NCI-H2196 (cell line): ENCODE measurements at regions not wholly inside any gene's neighbourhood (a gene's known extent, or its start where the extent isn't known, plus 50 kb on each side); places are given as distances from the start of the nearest gene placed in this dataset.

Source experiments
- DNase-seq: peaks from one replicate; lab custom pipeline; 2025; ENCODE audit not compliant: unreplicated experiment; lab: John Stamatoyannopoulos, UW

GRCh38 chr10:3723766-3724165 lies 61.2 kb downstream of the KLF6 start:
- DNase-seq: no peak

- DNase-seq: no peak
Measured at GRCh38 chr10:3720228-3721019, 64.6 kb downstream of the KLF6 start.

DNA sequence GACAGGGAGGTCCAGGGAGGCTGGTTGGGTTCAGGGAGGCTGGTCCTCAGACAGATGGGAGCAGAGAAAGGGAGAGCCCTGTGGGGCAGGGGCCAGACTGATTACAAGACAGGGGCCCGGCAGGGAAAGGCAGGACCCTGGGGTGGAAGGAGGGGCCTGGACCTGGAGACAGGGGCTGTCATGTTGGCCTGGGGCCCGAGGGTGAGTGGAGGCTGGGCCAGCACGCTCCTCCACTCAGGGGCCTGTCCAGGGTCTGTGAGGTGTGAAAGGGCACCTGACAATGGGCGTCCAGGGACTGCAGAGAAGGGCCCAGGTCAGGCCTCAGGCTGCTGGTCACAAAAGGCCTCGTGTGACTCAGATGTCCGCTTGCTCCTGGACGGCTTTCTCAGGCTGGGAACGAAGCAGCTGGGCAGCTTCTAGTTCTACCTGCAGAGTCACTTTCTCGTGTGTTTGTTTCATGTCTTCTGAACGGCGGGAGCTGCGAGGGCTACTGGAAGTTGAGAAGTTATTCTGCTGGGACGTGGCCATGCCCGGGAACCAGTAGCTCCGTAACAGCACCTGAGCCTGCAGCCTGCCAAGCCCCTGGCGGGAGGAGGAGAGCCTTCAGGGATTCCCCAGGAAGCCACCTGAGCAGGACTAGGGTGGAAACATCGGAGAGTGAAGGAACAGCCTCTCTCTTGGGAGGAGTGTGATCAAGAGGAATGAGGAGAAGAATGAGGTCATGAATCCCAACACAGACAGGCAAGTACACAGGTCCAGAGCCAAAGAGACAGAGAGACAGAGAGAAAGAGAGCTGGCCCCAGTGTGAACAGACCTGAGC lies 65.8 kb downstream of the KLF6 start:
- no peak for DNase-seq

- no peak for DNase-seq
Measured at GRCh38 chr10:3716093-3716492, 68.9 kb downstream of the KLF6 start.

GRCh38 chr10:3714967-3715366 lies 70.0 kb downstream of the KLF6 start:
- DNase-seq: no peak

DNA sequence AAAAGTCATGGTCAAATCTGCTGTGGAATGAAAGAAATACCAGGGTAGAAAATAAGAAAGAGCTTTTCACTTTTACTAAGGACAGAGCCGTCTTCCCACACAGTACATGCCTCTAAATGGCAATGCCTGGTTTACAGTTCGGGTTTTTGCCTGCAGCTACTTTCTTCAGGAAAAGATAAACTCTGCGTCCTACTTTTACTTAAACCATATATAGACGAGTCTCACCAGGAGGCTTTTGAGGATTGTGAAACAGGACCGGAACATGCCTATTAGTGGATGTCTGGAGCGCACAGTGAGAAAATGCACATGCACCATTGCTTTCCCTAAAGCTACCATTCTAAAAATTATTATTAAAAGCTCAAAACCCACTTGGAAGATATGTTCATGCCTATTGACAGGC lies 70.5 kb downstream of the KLF6 start:
- DNase-seq: no peak

GRCh38 chr10:3712707-3713106 lies 72.3 kb downstream of the KLF6 start:
- DNase-seq: no peak

DNA sequence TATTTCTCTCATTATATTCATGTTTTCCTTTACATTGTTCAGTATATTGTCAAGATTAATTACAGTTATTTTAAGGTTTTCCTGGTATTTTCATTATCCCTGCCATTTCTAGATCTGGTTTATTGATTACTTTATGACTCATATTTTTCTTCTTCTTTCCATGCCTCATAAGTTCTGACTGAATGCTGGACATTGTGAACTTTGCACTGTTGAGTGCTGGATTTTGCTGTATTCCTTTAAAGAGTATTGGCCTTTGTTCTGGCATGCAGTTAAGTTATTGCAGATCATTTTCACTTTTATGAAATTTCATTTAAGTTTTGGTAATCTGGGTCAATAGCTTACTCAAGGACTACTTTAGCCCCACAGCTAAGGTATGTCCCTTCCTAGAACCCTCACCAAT lies 73.1 kb downstream of the KLF6 start:
- no peak for DNase-seq

DNA sequence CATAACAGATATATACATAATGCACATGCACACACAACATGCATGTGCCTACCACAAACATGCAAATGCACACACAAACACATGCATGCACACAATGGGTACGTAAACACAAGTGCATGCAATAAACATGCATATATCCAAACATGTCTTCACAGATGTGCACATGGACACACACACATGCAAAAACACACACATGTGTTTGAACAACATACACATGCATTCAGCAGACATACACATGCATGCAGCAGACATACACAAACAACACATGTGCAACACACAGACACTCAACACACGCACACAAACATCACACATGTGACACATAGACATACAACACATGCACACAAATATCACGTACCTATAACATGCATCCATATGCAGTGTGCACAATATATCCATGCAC lies 74.2 kb downstream of the KLF6 start:
- DNase-seq: no peak

DNA sequence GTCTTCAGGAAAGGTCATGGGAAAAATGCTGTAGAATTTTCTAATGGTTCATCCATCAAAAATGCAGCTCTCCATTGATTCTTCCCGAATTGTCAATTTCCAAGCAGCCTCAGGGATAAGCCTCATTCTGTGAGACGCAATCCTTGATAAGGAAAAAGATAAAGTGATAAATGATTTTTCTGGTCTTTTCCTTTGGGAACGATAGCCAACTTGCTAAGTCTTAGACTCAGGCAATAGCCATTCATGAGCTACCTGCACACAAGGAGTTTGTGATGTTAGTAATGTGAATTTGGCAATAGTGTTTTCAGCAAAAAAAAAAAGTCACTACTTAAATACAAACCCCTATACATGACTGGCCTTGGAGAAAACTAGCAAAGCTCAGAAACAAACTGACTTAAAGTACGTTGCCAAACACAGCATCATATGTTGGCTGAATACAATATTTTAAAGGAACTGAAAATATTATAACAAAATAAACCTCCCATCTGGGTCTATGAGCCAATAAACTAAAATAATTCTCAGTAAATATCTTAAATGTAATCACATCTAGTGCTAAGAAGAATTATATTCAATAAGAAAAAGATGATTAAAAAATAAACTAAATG lies 75.5 kb downstream of the KLF6 start:
- no peak for DNase-seq

GRCh38 chr10:3708852-3709251 lies 76.2 kb downstream of the KLF6 start:
- no peak for DNase-seq

DNA sequence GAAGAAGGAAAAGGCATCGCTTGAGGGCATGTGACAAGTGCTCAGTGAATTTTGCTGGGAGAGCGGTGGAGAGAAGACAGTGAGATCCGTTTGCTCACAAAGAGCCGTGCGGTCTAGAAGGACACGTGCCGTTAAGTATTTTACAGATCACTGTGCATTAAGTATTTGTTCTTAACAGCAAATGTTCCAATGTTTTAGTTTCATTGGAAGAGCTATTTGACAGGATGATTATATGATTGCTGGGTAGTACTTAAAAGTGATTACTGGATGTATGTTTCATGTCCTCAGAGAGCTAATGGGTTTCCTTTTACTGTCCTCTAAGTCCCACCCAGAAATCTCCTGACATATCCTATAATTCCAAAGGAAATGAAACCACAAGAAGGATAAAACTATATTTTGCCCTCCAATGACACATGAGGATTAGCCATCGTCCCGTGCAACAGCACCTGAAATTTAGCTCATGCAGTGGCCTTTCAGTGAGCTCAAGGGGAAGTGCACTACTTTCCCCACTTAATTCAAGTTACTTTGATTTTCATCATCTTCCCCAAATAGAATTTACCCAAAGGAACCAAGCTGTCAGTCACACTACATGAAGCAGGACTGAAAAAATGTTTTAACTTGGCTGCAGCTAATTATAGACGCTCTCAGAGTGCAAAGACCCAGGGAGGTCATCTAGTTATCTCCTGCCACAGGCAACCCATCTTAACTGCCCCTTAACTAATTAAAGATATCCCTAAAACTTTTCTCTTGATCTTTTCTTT lies 80.3 kb downstream of the KLF6 start:
- DNase-seq: no peak

- DNase-seq: no peak
Measured at GRCh38 chr10:3702569-3702968, 82.4 kb downstream of the KLF6 start.

DNA sequence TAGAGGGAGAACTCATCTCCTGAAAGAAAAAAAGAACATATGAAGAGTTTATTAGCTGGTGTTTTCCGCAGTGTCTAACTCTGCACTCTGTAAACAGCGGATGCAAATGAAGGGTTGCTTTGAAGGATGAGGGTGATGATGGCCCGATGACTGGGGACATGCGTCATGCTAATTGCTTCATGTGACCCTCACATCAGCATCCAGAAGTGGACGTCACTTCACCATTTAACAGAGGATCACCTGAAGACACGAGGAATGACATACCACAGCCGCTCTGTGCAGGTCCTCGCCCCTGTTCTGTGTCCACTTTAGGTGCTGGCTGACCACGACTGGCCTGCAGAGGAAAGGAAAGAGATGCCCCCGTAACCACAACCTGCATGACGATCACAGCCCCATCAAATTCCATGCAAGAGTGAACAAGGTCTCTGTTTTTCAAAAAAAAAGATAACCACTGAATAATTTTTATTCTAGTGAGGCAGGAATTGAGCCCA lies 82.9 kb downstream of the KLF6 start:
- no peak for DNase-seq

DNA sequence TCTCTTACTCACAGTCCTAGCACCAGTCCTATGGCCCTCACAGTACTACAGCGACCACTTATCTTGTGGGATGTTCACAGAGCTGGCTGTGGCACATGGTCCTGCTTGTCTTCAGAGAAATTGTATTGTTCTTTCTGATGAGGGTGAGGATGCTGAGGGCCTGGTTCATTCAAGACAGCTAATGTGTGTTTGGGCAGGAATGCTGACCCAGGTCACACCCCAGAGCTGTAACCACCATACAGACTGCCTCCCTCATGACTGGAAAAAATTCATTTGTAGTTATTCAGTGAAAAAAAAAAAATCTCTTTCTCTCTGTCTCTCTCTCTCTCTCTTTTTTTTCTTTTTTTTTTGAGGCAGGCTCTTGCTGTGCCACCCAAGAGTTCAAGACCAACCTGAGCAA lies 83.5 kb downstream of the KLF6 start:
- DNase-seq: no peak

- DNase-seq: no peak
Measured at GRCh38 chr10:3700531-3701076, 84.4 kb downstream of the KLF6 start.

GRCh38 chr10:3699916-3700315 lies 85.1 kb downstream of the KLF6 start:
- no peak for DNase-seq

DNA sequence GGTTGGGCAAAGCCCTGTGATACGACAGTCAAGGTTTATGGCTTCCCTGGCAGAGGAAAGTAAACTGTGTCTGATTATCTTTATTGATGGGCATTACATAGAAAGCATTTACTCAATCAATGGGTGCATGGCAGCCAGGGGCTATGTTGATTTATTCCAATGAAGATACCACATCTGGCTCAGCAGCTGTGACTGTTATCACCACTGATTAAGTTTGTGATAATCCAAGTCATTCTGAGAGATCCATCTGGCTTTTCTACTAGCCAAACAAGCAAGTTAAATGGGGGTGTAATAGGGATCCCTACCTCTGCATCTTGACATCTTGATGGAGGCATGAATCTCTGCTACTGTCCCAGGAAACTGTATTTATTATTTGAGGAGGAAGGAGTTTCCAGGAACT lies 86.7 kb downstream of the KLF6 start:
- no peak for DNase-seq

DNA sequence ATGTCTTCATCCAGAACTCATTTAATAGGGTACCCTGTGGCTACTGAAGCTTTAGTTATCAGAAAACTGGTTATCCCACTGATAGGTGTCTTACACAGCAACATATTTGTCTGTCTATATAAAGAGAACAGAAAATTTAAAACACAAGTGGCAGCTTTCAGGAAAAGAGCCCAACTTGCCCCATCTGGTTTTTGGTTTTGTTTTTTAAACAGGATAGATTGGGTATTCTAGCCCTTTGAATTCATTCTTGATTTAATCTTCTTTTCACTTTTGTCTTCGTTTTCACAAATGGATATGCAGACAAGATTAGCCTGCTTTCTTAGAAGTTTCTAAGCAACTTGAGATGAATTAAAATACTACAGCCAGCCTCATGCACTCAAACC lies 91.3 kb downstream of the KLF6 start:
- DNase-seq: no peak

GRCh38 chr10:3693022-3693697 lies 91.8 kb downstream of the KLF6 start:
- DNase-seq: no peak
